H9 (cell line): ENCODE measurements at regions not wholly inside any gene's neighbourhood (a gene's known extent, or its start where the extent isn't known, plus 50 kb on each side); places are given as distances from the start of the nearest gene placed in this dataset.

Experiments used
- DNase-seq: peaks from one replicate; pipeline ENCODE4 v3.0.0-alpha.2; 2017
- H2AFZ ChIP-seq: one replicate; pipeline ENCODE4 v1.6.1; 2013; ENCODE audit warnings: mild to moderate bottlenecking, low read length, control low read depth, moderate library complexity
- H2AK5ac ChIP-seq: 2 replicates; pipeline ENCODE4 v1.6.1; 2013; ENCODE audit warnings: low read length, control low read depth, mixed read lengths; ENCODE audit not compliant: insufficient read length
- H2BK120ac ChIP-seq: one replicate; pipeline ENCODE4 v1.6.1; 2013; ENCODE audit warnings: low read depth, mild to moderate bottlenecking, low read length, control low read depth, inconsistent platforms; ENCODE audit not compliant: poor library complexity, severe bottlenecking
- H2BK12ac ChIP-seq: 2 replicates; pipeline ENCODE4 v1.6.1; 2013; ENCODE audit warnings: low read length, control low read depth, mixed read lengths, low read depth; ENCODE audit not compliant: insufficient read length
- H2BK15ac ChIP-seq: 2 replicates; pipeline ENCODE4 v1.6.1; 2013; ENCODE audit warnings: low read depth, low read length, control low read depth
- H2BK20ac ChIP-seq: one replicate; pipeline ENCODE4 v1.6.1; 2013; ENCODE audit warnings: low read depth, mild to moderate bottlenecking, low read length, control low read depth, inconsistent platforms; ENCODE audit not compliant: poor library complexity, severe bottlenecking
- H2BK5ac ChIP-seq: 2 replicates; pipeline ENCODE4 v1.6.1; 2013; ENCODE audit warnings: low read length, control low read depth, mixed read lengths; ENCODE audit not compliant: insufficient read length
- H3K14ac ChIP-seq: 2 replicates; pipeline ENCODE4 v1.6.1; 2013; ENCODE audit warnings: low read length, control low read depth; ENCODE audit not compliant: insufficient read depth
- H3K18ac ChIP-seq: 2 replicates; pipeline ENCODE4 v1.6.1; 2013; ENCODE audit warnings: low read depth, mild to moderate bottlenecking, mixed read lengths, low read length, control low read depth; ENCODE audit not compliant: insufficient read length
- H3K23ac ChIP-seq: 2 replicates; pipeline ENCODE4 v1.6.1; 2013; ENCODE audit warnings: low read length, control low read depth, mixed read lengths, low read depth; ENCODE audit not compliant: insufficient read length
- H3K23me2 ChIP-seq: 2 replicates; pipeline ENCODE4 v1.6.1; 2013; ENCODE audit warnings: low read depth, mild to moderate bottlenecking, mixed read lengths, low read length, control low read depth; ENCODE audit not compliant: insufficient read length, poor library complexity, severe bottlenecking
- H3K27ac ChIP-seq: 2 replicates; pipeline ENCODE4 v1.5.1; 2013; ENCODE audit warnings: low read length, control low read depth, mixed read lengths, low read depth; ENCODE audit not compliant: insufficient read length
- H3K27me3 ChIP-seq: 2 replicates; pipeline ENCODE4 v1.6.1; 2013; ENCODE audit warnings: low read length, control low read depth, inconsistent platforms; ENCODE audit not compliant: insufficient read depth
- H3K4ac ChIP-seq: 2 replicates; pipeline ENCODE4 v1.6.1; 2013; ENCODE audit warnings: low read depth, mild to moderate bottlenecking, control low read depth, inconsistent platforms, low read length, moderate library complexity
- H3K4me1 ChIP-seq: 2 replicates; pipeline ENCODE4 v1.6.1; 2013; ENCODE audit warnings: low read length, control low read depth, inconsistent platforms; ENCODE audit not compliant: insufficient read depth
- H3K4me2 ChIP-seq: 2 replicates; pipeline ENCODE4 v1.6.1; 2013; ENCODE audit warnings: low read length, control low read depth, mixed read lengths; ENCODE audit not compliant: insufficient read length, insufficient read depth
- H3K56ac ChIP-seq: 2 replicates; pipeline ENCODE4 v1.6.1; 2013; ENCODE audit warnings: low read depth, mild to moderate bottlenecking, mixed read lengths, low read length, control low read depth; ENCODE audit not compliant: insufficient read length
- H3K79me1 ChIP-seq: 2 replicates; pipeline ENCODE4 v1.6.1; 2013; ENCODE audit warnings: low read depth, mild to moderate bottlenecking, moderate library complexity, low read length, control low read depth, inconsistent platforms; ENCODE audit not compliant: insufficient read depth, poor library complexity, severe bottlenecking
- H3K79me2 ChIP-seq: 2 replicates; pipeline ENCODE4 v1.6.1; 2013; ENCODE audit warnings: low read length, control low read depth, inconsistent platforms; ENCODE audit not compliant: insufficient read depth
- H3K9ac ChIP-seq: 2 replicates; pipeline ENCODE4 v1.6.1; 2013; ENCODE audit warnings: low read length, control low read depth, mixed read lengths; ENCODE audit not compliant: insufficient read length; ENCODE audit errors: extremely low read depth
- H3K9me3 ChIP-seq: one replicate; pipeline ENCODE4 v1.6.1; 2013; ENCODE audit warnings: low read depth, low read length, inconsistent platforms; ENCODE audit not compliant: control insufficient read depth
- H3T11ph ChIP-seq: one replicate; pipeline ENCODE4 v1.6.1; 2013; ENCODE audit warnings: mild to moderate bottlenecking, low read length, control low read depth, inconsistent platforms
- H4K20me1 ChIP-seq: one replicate; pipeline ENCODE4 v1.6.1; 2013; ENCODE audit not compliant: control insufficient read depth, insufficient read length, insufficient read depth
- H4K5ac ChIP-seq: 2 replicates; pipeline ENCODE4 v1.6.1; 2013; ENCODE audit warnings: low read depth, mild to moderate bottlenecking, mixed read lengths, low read length, control low read depth; ENCODE audit not compliant: insufficient read length
- H4K8ac ChIP-seq: replicated peaks from 2 replicates; pipeline ENCODE4 v1.6.1; 2013; ENCODE audit warnings: low read length, control low read depth, mixed read lengths, low read depth; ENCODE audit not compliant: insufficient read length
- H4K91ac ChIP-seq: 2 replicates; pipeline ENCODE4 v1.6.1; 2013; ENCODE audit warnings: low read depth, mild to moderate bottlenecking, moderate library complexity, mixed read lengths, low read length, control low read depth; ENCODE audit not compliant: insufficient read length
- H3K27ac Mint-ChIP-seq, 3 experiments: 2 replicates in 2 of 3; 3 replicates in 1 of 3; pipeline ENCODE4 v1.8.0; 2020 to 2021; ENCODE audit warnings: mixed read lengths in 3 of 3, mild to moderate bottlenecking in 1 of 3, moderate library complexity in 1 of 3
- H3K27me3 Mint-ChIP-seq: 2 replicates; pipeline ENCODE4 v1.8.0; 2021; ENCODE audit warnings: low read depth, mild to moderate bottlenecking, moderate library complexity, mixed read lengths
- H3K36me3 Mint-ChIP-seq, 3 experiments: 2 replicates in 2 of 3; 3 replicates in 1 of 3; pipeline ENCODE4 v1.8.0; 2020 to 2021; ENCODE audit warnings: low read depth in 3 of 3, mixed read lengths in 3 of 3; ENCODE audit not compliant: insufficient read depth in 1 of 3
- H3K4me1 Mint-ChIP-seq, 2 experiments: 2 replicates each; pipeline ENCODE4 v1.8.0; 2020; ENCODE audit warnings: mixed read lengths in 2 of 2
- H3K4me3 Mint-ChIP-seq, 2 experiments: 2 replicates in 1 of 2; 3 replicates in 1 of 2; pipeline ENCODE4 v1.8.0; 2020 to 2021; ENCODE audit warnings: mild to moderate bottlenecking in 2 of 2, mixed read lengths in 2 of 2, moderate library complexity in 1 of 2
- H3K9me3 Mint-ChIP-seq, 2 experiments: 2 replicates in 1 of 2; 3 replicates in 1 of 2; pipeline ENCODE4 v1.8.0; 2020; ENCODE audit warnings: mild to moderate bottlenecking in 2 of 2, mixed read lengths in 2 of 2, moderate library complexity in 1 of 2
- CTCF ChIP-seq: fragments of 200-600 bp; sonication (generic); conservative IDR thresholded peaks from 3 replicates; pipeline ENCODE4 v1.8.0; 2021; ENCODE audit warnings: antibody characterized with exemption, mild to moderate bottlenecking
- WGBS: extraction: QIAGEN DNeasy Blood & Tissue Kit; methylation state at CpG from one replicate; pipeline ENCODE4 v1.1.7; 2013; ENCODE audit warnings: missing lambda C conversion rate, low lambda C conversion rate, mixed read lengths; ENCODE audit not compliant: insufficient read length; ENCODE audit errors: extremely low coverage; 5-methylcytosine and 5-hydroxymethylcytosine counted together

DNA sequence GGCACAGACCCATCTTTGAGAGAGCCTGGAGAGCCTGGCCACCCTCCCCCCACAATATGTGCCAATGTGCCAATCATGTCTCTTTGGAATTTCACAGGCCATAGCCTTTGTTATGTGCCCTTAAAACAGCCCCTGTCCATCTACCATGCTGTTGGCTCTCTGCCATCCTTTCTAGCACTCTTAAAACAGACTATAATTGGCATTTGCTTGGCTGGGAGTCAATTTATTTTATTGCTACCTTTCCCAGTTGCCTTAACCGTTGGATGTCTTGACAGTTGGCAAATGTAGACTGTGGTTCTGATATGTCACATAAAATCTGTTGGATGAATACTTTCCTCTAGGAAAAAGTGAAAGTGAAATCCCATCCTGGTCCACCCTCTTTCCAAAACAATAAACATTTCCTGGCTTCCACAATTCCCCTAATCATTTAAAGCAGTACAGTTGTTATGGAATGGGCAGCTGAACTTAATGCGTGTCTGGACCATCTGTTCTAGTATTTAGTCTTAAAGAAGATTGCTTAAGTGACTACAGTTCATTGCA lies 394.0 kb downstream of the KCNJ2 start:
- Histone ChIP-seq H3K79me1 (no peaks in the 10 kb centered on the region), H3K27me3 (no peaks in the 10 kb centered on the region), H3T11ph (no peak overlapping the region), H4K8ac (no peak overlapping the region), H3K56ac (no peak overlapping the region), H2AFZ (no peak overlapping the region), H3K23ac (no peak overlapping the region), H3K4me2 (no peak overlapping the region), H4K5ac (no peak overlapping the region), H3K9ac (no peak overlapping the region), H2BK15ac (no peak overlapping the region), H3K4ac (no peak overlapping the region), H2BK12ac (no peak overlapping the region), H3K27ac (no peak overlapping the region), H3K79me2 (no peaks in the 10 kb centered on the region), H2AK5ac (no peak overlapping the region), H3K18ac (no peak overlapping the region), H3K14ac (no peak overlapping the region), H2BK120ac (no peak overlapping the region), H4K20me1 (no peaks in the 10 kb centered on the region), H2BK20ac (no peak overlapping the region), H3K4me1 (no peaks in the 10 kb centered on the region; the same call in 1 of the 2 replicates), H4K91ac (no peak overlapping the region), H2BK5ac (no peak overlapping the region), H3K23me2 (no peaks in the 10 kb centered on the region), H3K9me3 (no peaks in the 10 kb centered on the region)
- H3K36me3 Mint-ChIP-seq, result no peaks in the 10 kb centered on the region
- no peak for TF ChIP-seq CTCF
- H3K27me3 Mint-ChIP-seq, result no peaks in the 10 kb centered on the region; the same call in 1 of the 2 replicates
- no peaks in the 10 kb centered on the region for H3K9me3 Mint-ChIP-seq
- H3K4me1 Mint-ChIP-seq, result no peaks in the 10 kb centered on the region
- DNase-seq, result no peak
- no peak overlapping the region; a peak in 1 of 7 replicates for H3K27ac Mint-ChIP-seq
- no CpG with 5 or more reads among the region's 2 CpGs for WGBS
- H3K4me3 Mint-ChIP-seq, result no peak overlapping the region
